HEK293 (cell line): ENCODE measurements at regions not wholly inside any gene's neighbourhood (a gene's known extent, or its start where the extent isn't known, plus 50 kb on each side); places are given as distances from the start of the nearest gene placed in this dataset.
"Not testable (repeated sequence)": the region's sequence is repeated elsewhere in the genome, so short reads cannot be mapped to it uniquely, and the experiment has no call there.

Source experiments
- FEZF1 ChIP-seq: fragments of 450-650 bp; formaldehyde crosslinking; IDR thresholded peaks from 2 replicates; pipeline ENCODE4 v1.5.1; 2016; ENCODE audit warnings: missing biosample characterization, missing genetic modification characterization
- SP2 ChIP-seq: fragments of 450-650 bp; formaldehyde crosslinking; IDR thresholded peaks from 2 replicates; pipeline ENCODE4 v1.5.1; 2016; ENCODE audit warnings: missing biosample characterization, missing genetic modification characterization
- ZNF558 ChIP-seq: fragments of 450-650 bp; formaldehyde crosslinking; IDR thresholded peaks from 2 replicates; pipeline ENCODE4 v1.5.1; 2016; ENCODE audit warnings: missing biosample characterization, missing genetic modification characterization
- ZNF777 ChIP-seq: fragments of 450-650 bp; formaldehyde crosslinking; IDR thresholded peaks from 2 replicates; pipeline ENCODE4 v1.5.1; 2017; ENCODE audit warnings: missing biosample characterization, missing genetic modification characterization, borderline replicate concordance
- TF ChIP-seq, protein P1 (sequence below): fragments of 450-650 bp; formaldehyde crosslinking; IDR thresholded peaks from 2 replicates; pipeline ENCODE4 v1.5.1; 2016; ENCODE audit warnings: missing biosample characterization, missing genetic modification characterization
- TF ChIP-seq, protein P2 (sequence below): fragments of 450-650 bp; formaldehyde crosslinking; IDR thresholded peaks from 2 replicates; pipeline ENCODE4 v1.5.1; 2016; ENCODE audit warnings: missing biosample characterization, missing genetic modification characterization
- TF ChIP-seq, protein P3 (sequence below): fragments of 450-650 bp; formaldehyde crosslinking; IDR thresholded peaks from 2 replicates; pipeline ENCODE4 v1.5.1; 2016; ENCODE audit warnings: missing biosample characterization, missing genetic modification characterization
- TF ChIP-seq, protein P4 (sequence below): sonication (generic); formaldehyde crosslinking; IDR thresholded peaks from 2 replicates; pipeline ENCODE4 v1.8.1; 2022; ENCODE audit warnings: mild to moderate bottlenecking, moderate library complexity, missing genetic modification reagents
- TF ChIP-seq, protein P5 (sequence below): fragments of 450-650 bp; formaldehyde crosslinking; IDR thresholded peaks from 2 replicates; pipeline ENCODE4 v1.5.1; 2016; ENCODE audit warnings: missing biosample characterization, missing genetic modification characterization, low read depth

DNA sequence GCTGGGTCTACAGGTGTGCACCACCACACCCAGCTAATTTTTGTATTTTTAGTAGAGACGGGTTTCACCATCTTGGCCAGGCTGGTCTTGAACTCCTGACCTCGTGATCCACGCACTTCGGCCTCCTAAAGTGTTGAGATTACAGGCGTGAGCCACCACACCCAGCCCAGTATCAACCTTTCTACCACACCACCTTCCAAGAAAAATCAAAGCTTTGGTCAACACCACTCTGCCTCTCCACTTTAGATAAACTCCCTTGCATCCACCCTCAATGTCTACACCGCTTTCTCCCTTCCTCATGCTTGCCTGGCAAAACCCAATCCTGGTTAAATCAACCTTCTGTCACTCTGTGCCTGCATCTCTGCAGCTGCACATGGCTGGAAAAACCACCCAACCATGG lies 112.2 kb downstream of the TNFAIP3 start:
- TF ChIP-seq, protein P1, sequence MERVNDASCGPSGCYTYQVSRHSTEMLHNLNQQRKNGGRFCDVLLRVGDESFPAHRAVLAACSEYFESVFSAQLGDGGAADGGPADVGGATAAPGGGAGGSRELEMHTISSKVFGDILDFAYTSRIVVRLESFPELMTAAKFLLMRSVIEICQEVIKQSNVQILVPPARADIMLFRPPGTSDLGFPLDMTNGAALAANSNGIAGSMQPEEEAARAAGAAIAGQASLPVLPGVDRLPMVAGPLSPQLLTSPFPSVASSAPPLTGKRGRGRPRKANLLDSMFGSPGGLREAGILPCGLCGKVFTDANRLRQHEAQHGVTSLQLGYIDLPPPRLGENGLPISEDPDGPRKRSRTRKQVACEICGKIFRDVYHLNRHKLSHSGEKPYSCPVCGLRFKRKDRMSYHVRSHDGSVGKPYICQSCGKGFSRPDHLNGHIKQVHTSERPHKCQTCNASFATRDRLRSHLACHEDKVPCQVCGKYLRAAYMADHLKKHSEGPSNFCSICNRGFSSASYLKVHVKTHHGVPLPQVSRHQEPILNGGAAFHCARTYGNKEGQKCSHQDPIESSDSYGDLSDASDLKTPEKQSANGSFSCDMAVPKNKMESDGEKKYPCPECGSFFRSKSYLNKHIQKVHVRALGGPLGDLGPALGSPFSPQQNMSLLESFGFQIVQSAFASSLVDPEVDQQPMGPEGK (tag by site-specific recombination): not testable (repeated sequence)
- TF ChIP-seq, protein P2, sequence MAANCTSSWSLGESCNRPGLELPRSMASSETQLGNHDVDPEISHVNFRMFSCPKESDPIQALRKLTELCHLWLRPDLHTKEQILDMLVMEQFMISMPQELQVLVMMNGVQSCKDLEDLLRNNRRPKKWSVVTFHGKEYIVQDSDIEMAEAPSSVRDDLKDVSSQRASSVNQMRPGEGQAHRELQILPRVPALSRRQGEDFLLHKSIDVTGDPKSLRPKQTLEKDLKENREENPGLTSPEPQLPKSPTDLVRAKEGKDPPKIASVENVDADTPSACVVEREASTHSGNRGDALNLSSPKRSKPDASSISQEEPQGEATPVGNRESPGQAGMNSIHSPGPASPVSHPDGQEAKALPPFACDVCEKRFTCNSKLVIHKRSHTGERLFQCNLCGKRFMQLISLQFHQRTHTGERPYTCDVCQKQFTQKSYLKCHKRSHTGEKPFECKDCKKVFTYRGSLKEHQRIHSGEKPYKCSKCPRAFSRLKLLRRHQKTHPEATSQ (tag by site-specific recombination): not testable (repeated sequence)
- TF ChIP-seq, protein P3, sequence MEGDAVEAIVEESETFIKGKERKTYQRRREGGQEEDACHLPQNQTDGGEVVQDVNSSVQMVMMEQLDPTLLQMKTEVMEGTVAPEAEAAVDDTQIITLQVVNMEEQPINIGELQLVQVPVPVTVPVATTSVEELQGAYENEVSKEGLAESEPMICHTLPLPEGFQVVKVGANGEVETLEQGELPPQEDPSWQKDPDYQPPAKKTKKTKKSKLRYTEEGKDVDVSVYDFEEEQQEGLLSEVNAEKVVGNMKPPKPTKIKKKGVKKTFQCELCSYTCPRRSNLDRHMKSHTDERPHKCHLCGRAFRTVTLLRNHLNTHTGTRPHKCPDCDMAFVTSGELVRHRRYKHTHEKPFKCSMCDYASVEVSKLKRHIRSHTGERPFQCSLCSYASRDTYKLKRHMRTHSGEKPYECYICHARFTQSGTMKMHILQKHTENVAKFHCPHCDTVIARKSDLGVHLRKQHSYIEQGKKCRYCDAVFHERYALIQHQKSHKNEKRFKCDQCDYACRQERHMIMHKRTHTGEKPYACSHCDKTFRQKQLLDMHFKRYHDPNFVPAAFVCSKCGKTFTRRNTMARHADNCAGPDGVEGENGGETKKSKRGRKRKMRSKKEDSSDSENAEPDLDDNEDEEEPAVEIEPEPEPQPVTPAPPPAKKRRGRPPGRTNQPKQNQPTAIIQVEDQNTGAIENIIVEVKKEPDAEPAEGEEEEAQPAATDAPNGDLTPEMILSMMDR (tag by site-specific recombination): not testable (repeated sequence)
- not testable (repeated sequence) for TF ChIP-seq ZNF558, ZNF777, FEZF1, SP2 (tag by site-specific recombination)
- TF ChIP-seq, protein P4, sequence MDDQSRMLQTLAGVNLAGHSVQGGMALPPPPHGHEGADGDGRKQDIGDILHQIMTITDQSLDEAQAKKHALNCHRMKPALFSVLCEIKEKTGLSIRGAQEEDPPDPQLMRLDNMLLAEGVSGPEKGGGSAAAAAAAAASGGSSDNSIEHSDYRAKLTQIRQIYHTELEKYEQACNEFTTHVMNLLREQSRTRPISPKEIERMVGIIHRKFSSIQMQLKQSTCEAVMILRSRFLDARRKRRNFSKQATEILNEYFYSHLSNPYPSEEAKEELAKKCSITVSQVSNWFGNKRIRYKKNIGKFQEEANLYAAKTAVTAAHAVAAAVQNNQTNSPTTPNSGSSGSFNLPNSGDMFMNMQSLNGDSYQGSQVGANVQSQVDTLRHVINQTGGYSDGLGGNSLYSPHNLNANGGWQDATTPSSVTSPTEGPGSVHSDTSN (CRISPR knock-in tag): not testable (repeated sequence)
- TF ChIP-seq, protein P5, sequence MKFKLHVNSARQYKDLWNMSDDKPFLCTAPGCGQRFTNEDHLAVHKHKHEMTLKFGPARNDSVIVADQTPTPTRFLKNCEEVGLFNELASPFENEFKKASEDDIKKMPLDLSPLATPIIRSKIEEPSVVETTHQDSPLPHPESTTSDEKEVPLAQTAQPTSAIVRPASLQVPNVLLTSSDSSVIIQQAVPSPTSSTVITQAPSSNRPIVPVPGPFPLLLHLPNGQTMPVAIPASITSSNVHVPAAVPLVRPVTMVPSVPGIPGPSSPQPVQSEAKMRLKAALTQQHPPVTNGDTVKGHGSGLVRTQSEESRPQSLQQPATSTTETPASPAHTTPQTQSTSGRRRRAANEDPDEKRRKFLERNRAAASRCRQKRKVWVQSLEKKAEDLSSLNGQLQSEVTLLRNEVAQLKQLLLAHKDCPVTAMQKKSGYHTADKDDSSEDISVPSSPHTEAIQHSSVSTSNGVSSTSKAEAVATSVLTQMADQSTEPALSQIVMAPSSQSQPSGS (tag by site-specific recombination): not testable (repeated sequence)
